Keratinocyte (primary cell): ENCODE measurements at regions not wholly inside any gene's neighbourhood (a gene's known extent, or its start where the extent isn't known, plus 50 kb on each side); places are given as distances from the start of the nearest gene placed in this dataset.

Experiments used
- DNase-seq: peaks from one replicate; pipeline ENCODE4 v3.0.0-alpha.2; 2011; ENCODE audit warnings: low read depth, missing footprints, low spot score
- FAIRE-seq: peaks from 2 replicates; lab custom pipeline; 2011; peaks lifted over from hg19 to GRCh38; lab: Jason Lieb, UNC
- H2AFZ ChIP-seq: 2 replicates; pipeline ENCODE4 v1.6.0; 2012; ENCODE audit warnings: low read length, control low read depth, inconsistent platforms; ENCODE audit not compliant: control insufficient read depth
- H3K27ac ChIP-seq: 2 replicates; pipeline ENCODE4 v1.5.1; 2011; ENCODE audit warnings: low read length; ENCODE audit not compliant: control insufficient read depth, insufficient read depth
- H3K27me3 ChIP-seq: 3 replicates; pipeline ENCODE4 v1.6.0; 2011; ENCODE audit warnings: low read length; ENCODE audit not compliant: control insufficient read depth, insufficient read depth; ENCODE audit errors: extremely low read depth
- H3K36me3 ChIP-seq, 2 experiments: 2 replicates in 1 of 2; 3 replicates in 1 of 2; pipeline ENCODE4 v1.5.1; 2011; ENCODE audit warnings: low read length in 2 of 2, mild to moderate bottlenecking in 1 of 2; ENCODE audit not compliant: control insufficient read depth in 2 of 2, insufficient read depth in 2 of 2; ENCODE audit errors: extremely low read depth in 1 of 2
- H3K4me1 ChIP-seq: 3 replicates; pipeline ENCODE4 v1.5.1; 2011; ENCODE audit warnings: low read length; ENCODE audit not compliant: control insufficient read depth, insufficient read depth; ENCODE audit errors: extremely low read depth
- H3K4me2 ChIP-seq: 3 replicates; pipeline ENCODE4 v1.6.0; 2011; ENCODE audit warnings: low read depth, low read length; ENCODE audit not compliant: control insufficient read depth, insufficient read depth; ENCODE audit errors: extremely low read depth
- H3K4me3 ChIP-seq, 3 experiments: fragments of 200-600 bp in 1 of 3; sonication (generic) in 1 of 3; 2 replicates in 2 of 3; 3 replicates in 1 of 3; pipeline ENCODE4 v1.5.1; 2011 to 2016; ENCODE audit warnings: low read length in 3 of 3, mild to moderate bottlenecking in 3 of 3, control low read depth in 2 of 3, inconsistent platforms in 1 of 3, low read depth in 1 of 3, mixed read lengths in 1 of 3, mixed run types in 1 of 3, moderate library complexity in 1 of 3; ENCODE audit not compliant: control insufficient read depth in 2 of 3, insufficient read depth in 2 of 3; ENCODE audit errors: extremely low read depth in 1 of 3
- H3K79me2 ChIP-seq: 2 replicates; pipeline ENCODE4 v1.6.0; 2012; ENCODE audit warnings: low read length; ENCODE audit not compliant: control insufficient read depth, insufficient read depth
- H3K9ac ChIP-seq: 3 replicates; pipeline ENCODE4 v1.6.0; 2011; ENCODE audit warnings: low read length; ENCODE audit not compliant: control insufficient read depth, insufficient read depth; ENCODE audit errors: extremely low read depth
- H3K9me1 ChIP-seq: 3 replicates; pipeline ENCODE4 v1.6.0; 2011; ENCODE audit warnings: low read length; ENCODE audit not compliant: control insufficient read depth, insufficient read depth; ENCODE audit errors: extremely low read depth
- H3K9me3 ChIP-seq: 2 replicates; pipeline ENCODE4 v1.5.1; 2012; ENCODE audit warnings: low read depth, low read length; ENCODE audit not compliant: control insufficient read depth
- H4K20me1 ChIP-seq: 3 replicates; pipeline ENCODE4 v1.6.0; 2011; ENCODE audit warnings: low read length; ENCODE audit not compliant: control insufficient read depth, insufficient read depth; ENCODE audit errors: extremely low read depth
- CTCF ChIP-seq, 3 experiments: IDR thresholded peaks in 1 of 3; conservative IDR thresholded peaks in 1 of 3; optimal IDR thresholded peaks in 1 of 3; 2 replicates in 2 of 3; 3 replicates in 1 of 3; pipeline versions ENCODE3 to v1.5.1; 2011; ENCODE audit warnings: low read length in 3 of 3, mild to moderate bottlenecking in 3 of 3, moderate library complexity in 2 of 3, control low read depth in 1 of 3, inconsistent platforms in 1 of 3; ENCODE audit not compliant: insufficient read depth in 2 of 3; ENCODE audit errors: extremely low read depth in 1 of 3
- EZH2 ChIP-seq: IDR thresholded peaks from one replicate; pipeline ENCODE4 v1.6.1; 2012; ENCODE audit warnings: inconsistent platforms, mild to moderate bottlenecking, low read length, moderate library complexity
- dilution Hi-C: fragments of 300-500 bp; cut with MboI; formaldehyde crosslinking; loops from one replicate; pipeline ENCODE4 v1.7.0; 2020; ENCODE audit warnings: low sequenced_read_pairs; ENCODE audit not compliant: extremely low pct_ligation_motif_present

GRCh38 chr7:113664867-113665266, 253.9 kb downstream of the PPP1R3A start:
- no peak overlapping the region for H3K9ac ChIP-seq
- dilution Hi-C loops: no loop called here
- peak overlapping the region; percentile 49 for H2AFZ ChIP-seq
- no peaks in the 10 kb centered on the region for H3K36me3 ChIP-seq
- H3K27me3 ChIP-seq: no peaks in the 10 kb centered on the region
- no peak overlapping the region for H3K4me2 ChIP-seq
- H3K4me1 ChIP-seq: no peaks in the 10 kb centered on the region
- no peaks in the 10 kb centered on the region for H3K9me1 ChIP-seq
- no peaks in the 10 kb centered on the region for H3K79me2 ChIP-seq
- DNase-seq (no peak), FAIRE-seq (no peak)
- H3K9me3 ChIP-seq: no peaks in the 10 kb centered on the region
- TF ChIP-seq CTCF (optimal IDR thresholded peaks at IDR 0.05 in 1 of 3, IDR thresholded peaks at IDR 0.05 in 1 of 3, conservative IDR thresholded peaks at IDR 0.05 in 1 of 3; ENCODE audit: extremely low read depth in 1 of 3, insufficient read depth in 2 of 3, low read length in 3 of 3) (no peak), EZH2 (no peak)
- no peak overlapping the region for H3K4me3 ChIP-seq
- no peak overlapping the region for H3K27ac ChIP-seq
- H4K20me1 ChIP-seq: no peaks in the 10 kb centered on the region

- no peak for TF ChIP-seq CTCF (optimal IDR thresholded peaks at IDR 0.05 in 1 of 3, IDR thresholded peaks at IDR 0.05 in 1 of 3, conservative IDR thresholded peaks at IDR 0.05 in 1 of 3; ENCODE audit: extremely low read depth in 1 of 3, insufficient read depth in 2 of 3, low read length in 3 of 3)
- TF ChIP-seq EZH2: no peak
- no peak for DNase-seq
- H3K27ac ChIP-seq: no peak overlapping the region
- no peaks in the 10 kb centered on the region for H3K9me1 ChIP-seq
- no peak for FAIRE-seq
- H3K4me3 ChIP-seq: no peak overlapping the region
- no peaks in the 10 kb centered on the region for H3K36me3 ChIP-seq
- no peaks in the 10 kb centered on the region for H3K79me2 ChIP-seq
- no peak overlapping the region for H3K9ac ChIP-seq
- no peak overlapping the region for H3K4me2 ChIP-seq
- no peaks in the 10 kb centered on the region for H3K4me1 ChIP-seq
- dilution Hi-C loops: no loop called here
- no peaks in the 10 kb centered on the region for H3K27me3 ChIP-seq
- H3K9me3 ChIP-seq: no peaks in the 10 kb centered on the region
- no peak overlapping the region for H2AFZ ChIP-seq
- H4K20me1 ChIP-seq: no peaks in the 10 kb centered on the region
These were observed 259.4 kb downstream of the PPP1R3A start for GRCh38 chr7:113659416-113659815.
